GM19351 (cell line): ENCODE measurements at regions not wholly inside any gene's neighbourhood (a gene's known extent, or its start where the extent isn't known, plus 50 kb on each side); places are given as distances from the start of the nearest gene placed in this dataset.

Experiments used
- ATAC-seq: cut with Tn5 transposase; IDR thresholded peaks from one replicate; pipeline ENCODE4 v1.9.1; 2021; ENCODE audit warnings: mild to moderate bottlenecking, moderate library complexity; ENCODE audit not compliant: unreplicated experiment

GRCh38 chr3:76664816-76665215 is 375.1 kb upstream of the ROBO2 start:
- ATAC-seq: no peak

DNA sequence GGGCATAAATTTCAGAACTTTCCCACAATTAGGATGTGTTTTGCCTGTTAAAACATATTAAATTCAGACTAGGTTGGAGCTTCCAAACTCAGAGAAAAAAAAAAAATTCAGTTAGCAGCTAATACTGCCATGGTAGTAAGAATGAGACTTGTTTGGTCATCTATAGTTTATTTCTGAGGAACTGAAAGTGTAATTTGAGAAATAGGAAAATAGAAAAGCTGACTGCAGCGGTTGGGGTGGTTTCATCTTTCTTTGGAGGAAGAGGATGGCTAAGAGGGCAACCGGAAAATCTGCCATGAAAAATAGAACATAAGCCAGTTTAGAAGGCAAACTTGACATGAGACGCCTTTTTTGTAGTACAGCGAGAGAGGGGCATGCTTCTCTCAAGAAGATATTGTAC is 371.2 kb upstream of the ROBO2 start:
- ATAC-seq: peak; percentile 66

DNA sequence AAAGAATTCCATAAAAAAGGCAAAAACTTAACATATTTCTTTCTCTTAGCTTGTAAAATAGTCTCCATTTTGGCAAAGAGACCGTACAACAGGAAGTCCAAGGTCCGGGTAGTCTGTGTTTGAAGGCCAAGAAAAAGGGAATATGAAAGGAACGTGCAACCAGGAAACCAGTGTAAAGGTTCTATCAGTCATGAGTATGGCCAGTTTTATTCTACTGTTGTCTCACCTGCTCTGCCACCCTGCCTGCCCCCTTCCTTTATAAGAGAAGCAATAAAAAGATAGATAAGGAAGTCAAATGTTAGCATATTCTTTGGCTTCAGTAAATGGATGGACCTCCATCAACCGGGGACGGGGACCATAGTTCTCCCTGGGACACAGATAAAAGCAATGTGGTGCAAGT is 370.6 kb upstream of the ROBO2 start:
- no peak for ATAC-seq

GRCh38 chr3:76673171-76673570 is 366.7 kb upstream of the ROBO2 start:
- ATAC-seq: no peak

- ATAC-seq: no peak
These were observed 360.4 kb upstream of the ROBO2 start for GRCh38 chr3:76679541-76679940.

- no peak for ATAC-seq
These were observed 356.6 kb upstream of the ROBO2 start for GRCh38 chr3:76683256-76683655.

DNA sequence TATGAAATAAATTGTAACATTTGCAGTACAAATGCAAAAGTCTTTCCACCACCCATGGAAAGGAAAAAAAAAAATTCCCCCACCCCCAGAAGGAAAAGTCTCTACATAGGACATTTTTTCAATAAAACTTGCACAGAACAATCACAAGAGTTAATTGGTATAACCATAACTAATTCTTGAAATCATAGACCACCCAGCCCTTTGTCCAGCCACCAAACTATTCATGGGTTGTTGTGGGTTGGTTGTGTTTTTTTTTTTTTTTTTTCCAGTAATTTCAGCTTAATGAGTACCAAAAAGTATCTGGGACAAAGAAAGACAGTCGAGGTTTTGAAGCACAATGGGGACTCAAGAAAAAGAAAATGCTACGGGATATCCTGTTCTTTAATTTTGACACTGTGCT is 355.0 kb upstream of the ROBO2 start:
- no peak for ATAC-seq

GRCh38 chr3:76685858-76686257 is 354.0 kb upstream of the ROBO2 start:
- no peak for ATAC-seq

GRCh38 chr3:76687019-76687418 is 352.9 kb upstream of the ROBO2 start:
- no peak for ATAC-seq

GRCh38 chr3:76694063-76694462 is 345.8 kb upstream of the ROBO2 start:
- ATAC-seq: no peak

DNA sequence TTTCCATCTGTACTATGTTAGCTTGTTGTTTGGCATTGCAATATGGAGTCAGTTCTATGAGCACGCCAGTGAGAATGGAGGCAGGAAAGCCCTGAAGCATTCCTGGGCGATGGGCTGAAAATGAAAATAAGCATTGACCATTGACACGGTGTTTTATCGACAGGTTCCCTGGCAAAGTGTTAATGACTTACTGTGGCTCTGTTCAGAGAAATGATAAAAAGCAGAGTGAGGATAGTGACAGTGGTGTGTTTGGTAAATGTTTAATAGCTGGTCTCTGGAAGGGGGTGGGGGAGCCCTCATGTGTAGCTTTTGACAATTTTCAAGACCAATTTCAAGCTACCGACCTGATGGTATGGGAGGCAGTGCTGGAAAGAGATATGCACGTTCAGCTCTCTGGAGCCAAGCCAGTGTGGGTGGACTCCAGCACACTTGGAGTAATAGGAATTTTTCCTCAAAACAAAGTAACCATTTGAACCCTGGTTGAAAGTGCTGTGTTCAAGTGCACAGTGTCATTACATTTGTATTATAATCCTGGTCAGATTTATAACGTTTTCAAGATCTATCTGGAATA is 341.7 kb upstream of the ROBO2 start:
- ATAC-seq: no peak

GRCh38 chr3:76699846-76700245 is 340.1 kb upstream of the ROBO2 start:
- no peak for ATAC-seq

- ATAC-seq: no peak
These were observed 339.6 kb upstream of the ROBO2 start for GRCh38 chr3:76700323-76700722.

GRCh38 chr3:76702676-76703075 is 337.2 kb upstream of the ROBO2 start:
- ATAC-seq: no peak

- no peak for ATAC-seq
These were observed 324.5 kb upstream of the ROBO2 start for GRCh38 chr3:76715426-76715825.

- ATAC-seq: no peak
These were observed 316.5 kb upstream of the ROBO2 start for GRCh38 chr3:76723366-76723765.

- ATAC-seq: no peak
These were observed 315.8 kb upstream of the ROBO2 start for GRCh38 chr3:76724075-76724474.

GRCh38 chr3:76724706-76725105 is 315.2 kb upstream of the ROBO2 start:
- ATAC-seq: no peak

DNA sequence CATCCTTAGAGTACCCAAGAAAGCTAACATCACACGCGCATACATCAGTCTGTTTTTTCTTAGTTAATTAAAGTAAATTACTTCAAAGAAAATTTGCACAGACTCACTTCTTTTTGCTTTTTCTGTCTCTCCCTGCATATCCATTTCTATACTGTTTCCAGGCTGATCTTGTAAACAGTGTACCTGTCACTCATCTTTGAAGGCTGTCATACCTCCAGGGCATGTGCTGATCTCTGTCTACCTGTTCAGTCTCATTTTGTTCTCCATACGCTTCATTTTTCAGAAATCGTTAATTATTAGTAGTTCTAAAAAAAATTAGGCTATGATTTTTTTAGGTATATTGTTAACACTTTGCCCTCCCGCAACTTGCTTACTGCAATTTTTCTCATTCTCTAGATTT is 313.9 kb upstream of the ROBO2 start:
- no peak for ATAC-seq

- ATAC-seq: no peak
These were observed 311.5 kb upstream of the ROBO2 start for GRCh38 chr3:76728426-76728825.

GRCh38 chr3:76731471-76731870 is 308.4 kb upstream of the ROBO2 start:
- no peak for ATAC-seq

- no peak for ATAC-seq
These were observed 306.7 kb upstream of the ROBO2 start for GRCh38 chr3:76733073-76733759.

DNA sequence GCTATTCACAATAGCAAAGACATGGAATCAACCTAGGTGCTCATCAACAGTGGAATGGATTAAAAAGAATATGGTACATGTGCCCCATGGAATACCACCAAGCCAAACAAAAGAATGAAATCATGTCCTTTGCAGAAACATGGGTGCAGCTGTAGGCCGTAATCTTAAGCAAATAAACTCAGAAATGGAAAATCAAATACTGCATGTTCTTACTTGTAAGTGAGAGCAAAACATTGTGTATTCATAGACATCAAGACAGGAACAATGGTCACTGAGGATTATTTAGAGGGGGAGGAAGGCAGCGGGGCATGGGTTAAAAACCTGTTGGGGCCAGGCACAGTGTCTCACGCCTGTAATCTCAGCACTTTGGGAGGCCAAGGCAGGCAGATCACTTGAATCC is 304.7 kb upstream of the ROBO2 start:
- ATAC-seq: no peak
